Cardiac muscle cell (in vitro differentiated cells and primary cell): ENCODE measurements at regions not wholly inside any gene's neighbourhood (a gene's known extent, or its start where the extent isn't known, plus 50 kb on each side); places are given as distances from the start of the nearest gene placed in this dataset.

Source experiments
- DNase-seq, 2 donors: peaks; one replicate each; pipeline versions ENCODE4 v3.0.0 to v3.0.0-alpha.2; 2010 to 2017; ENCODE audit warnings: low read depth in 1 of 2, low spot score in 1 of 2
- H3K27ac ChIP-seq: fragments of 200-600 bp; sonication (generic); 2 replicates; pipeline ENCODE4 v1.5.1; 2016
- H3K27me3 ChIP-seq: fragments of 200-600 bp; sonication (generic); 2 replicates; pipeline ENCODE4 v1.6.0; 2016; ENCODE audit warnings: control low read depth
- H3K36me3 ChIP-seq: fragments of 200-600 bp; sonication (generic); 2 replicates; pipeline ENCODE4 v1.5.1; 2016; ENCODE audit warnings: control low read depth
- H3K4me1 ChIP-seq: fragments of 200-600 bp; sonication (generic); 2 replicates; pipeline ENCODE4 v1.8.1; 2017; ENCODE audit warnings: low read depth, mild to moderate bottlenecking, mixed run types
- H3K4me3 ChIP-seq: fragments of 200-600 bp; sonication (generic); 2 replicates; pipeline ENCODE4 v1.5.1; 2016; ENCODE audit warnings: mild to moderate bottlenecking
- H3K9me3 ChIP-seq: fragments of 200-600 bp; sonication (generic); 2 replicates; pipeline ENCODE4 v1.5.1; 2017; ENCODE audit warnings: low read depth, mild to moderate bottlenecking, control low read depth
- TF ChIP-seq, protein P1 (sequence below): IDR thresholded peaks from 2 replicates; pipeline ENCODE4 v1.5.1; 2012; ENCODE audit warnings: low read depth, mild to moderate bottlenecking, low read length

DNA sequence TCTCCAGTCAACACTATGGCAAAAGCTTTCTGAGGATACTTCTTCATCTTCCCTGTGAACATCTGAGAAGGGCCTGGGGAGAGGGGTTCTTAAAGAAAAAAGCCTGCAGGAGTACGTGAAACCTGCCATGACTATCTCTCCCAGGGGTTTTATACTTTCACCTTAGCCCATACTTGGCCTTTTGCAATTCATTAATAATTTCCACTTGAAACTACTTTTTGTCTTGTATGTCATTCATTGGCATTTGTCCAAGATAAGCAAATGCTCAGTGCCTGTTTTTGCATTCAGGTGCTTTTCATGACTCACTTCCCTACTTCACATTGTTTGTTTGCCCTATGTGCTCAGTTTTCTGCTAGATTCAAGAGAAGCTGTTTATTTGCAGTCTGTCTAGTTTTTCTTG is 580.3 kb upstream of the GJE1 start:
- no peaks in the 10 kb centered on the region for H3K4me1 ChIP-seq
- TF ChIP-seq, protein P1, sequence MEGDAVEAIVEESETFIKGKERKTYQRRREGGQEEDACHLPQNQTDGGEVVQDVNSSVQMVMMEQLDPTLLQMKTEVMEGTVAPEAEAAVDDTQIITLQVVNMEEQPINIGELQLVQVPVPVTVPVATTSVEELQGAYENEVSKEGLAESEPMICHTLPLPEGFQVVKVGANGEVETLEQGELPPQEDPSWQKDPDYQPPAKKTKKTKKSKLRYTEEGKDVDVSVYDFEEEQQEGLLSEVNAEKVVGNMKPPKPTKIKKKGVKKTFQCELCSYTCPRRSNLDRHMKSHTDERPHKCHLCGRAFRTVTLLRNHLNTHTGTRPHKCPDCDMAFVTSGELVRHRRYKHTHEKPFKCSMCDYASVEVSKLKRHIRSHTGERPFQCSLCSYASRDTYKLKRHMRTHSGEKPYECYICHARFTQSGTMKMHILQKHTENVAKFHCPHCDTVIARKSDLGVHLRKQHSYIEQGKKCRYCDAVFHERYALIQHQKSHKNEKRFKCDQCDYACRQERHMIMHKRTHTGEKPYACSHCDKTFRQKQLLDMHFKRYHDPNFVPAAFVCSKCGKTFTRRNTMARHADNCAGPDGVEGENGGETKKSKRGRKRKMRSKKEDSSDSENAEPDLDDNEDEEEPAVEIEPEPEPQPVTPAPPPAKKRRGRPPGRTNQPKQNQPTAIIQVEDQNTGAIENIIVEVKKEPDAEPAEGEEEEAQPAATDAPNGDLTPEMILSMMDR, result no peak
- no peak overlapping the region for H3K4me3 ChIP-seq
- no peaks in the 10 kb centered on the region for H3K36me3 ChIP-seq
- H3K27me3 ChIP-seq, result no peaks in the 10 kb centered on the region
- H3K27ac ChIP-seq, result no peak overlapping the region
- no peaks in the 10 kb centered on the region for H3K9me3 ChIP-seq
- peak in 1 of 2 donors; percentile 74 for DNase-seq

DNA sequence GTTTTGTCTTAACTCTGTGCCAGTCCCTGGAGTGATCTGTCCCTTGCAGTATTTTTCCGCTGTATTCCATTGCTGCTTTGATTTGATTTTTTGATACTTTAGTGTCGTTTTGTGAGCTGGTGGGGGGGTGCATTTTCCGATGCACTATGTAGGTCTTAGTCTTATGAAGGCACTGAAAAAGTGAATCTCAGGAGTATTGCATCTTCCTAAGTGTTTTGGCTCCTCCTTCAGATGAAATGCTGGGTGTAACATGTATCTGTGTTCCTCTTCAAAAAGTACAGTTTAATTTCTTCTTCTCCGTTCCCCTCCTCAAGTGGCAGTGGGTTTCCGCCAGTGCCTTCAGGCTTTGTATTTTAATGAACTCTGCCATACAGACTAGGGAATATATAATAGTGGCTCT is 580.7 kb upstream of the GJE1 start:
- H3K27me3 ChIP-seq, result no peaks in the 10 kb centered on the region
- no peaks in the 10 kb centered on the region for H3K36me3 ChIP-seq
- no peaks in the 10 kb centered on the region for H3K4me1 ChIP-seq
- no peaks in the 10 kb centered on the region for H3K9me3 ChIP-seq
- no peak overlapping the region for H3K27ac ChIP-seq
- TF ChIP-seq, protein P1, result no peak
- DNase-seq, result no peak
- no peak overlapping the region for H3K4me3 ChIP-seq

DNA sequence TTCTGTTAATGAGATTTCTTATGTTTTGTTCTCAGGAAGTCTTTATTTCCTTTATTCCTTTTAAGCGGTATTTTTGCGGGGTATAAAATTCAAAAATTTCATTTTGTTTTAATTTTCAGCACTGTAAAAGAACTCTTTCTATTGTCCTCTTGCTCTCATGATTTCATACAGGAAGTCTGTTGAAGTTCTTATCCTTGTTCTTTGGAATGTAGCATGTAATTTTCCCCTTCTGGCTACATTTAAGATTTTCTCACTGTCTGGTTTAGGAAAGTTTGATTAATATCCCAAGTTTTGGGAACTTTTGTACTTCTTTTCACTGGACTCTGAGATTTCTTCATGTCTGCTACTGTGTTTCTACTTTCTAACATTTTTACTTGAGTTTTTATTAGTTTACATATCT is 581.4 kb upstream of the GJE1 start:
- Histone ChIP-seq H3K4me3 (no peak overlapping the region), H3K4me1 (no peaks in the 10 kb centered on the region), H3K9me3 (no peaks in the 10 kb centered on the region), H3K27me3 (no peaks in the 10 kb centered on the region), H3K27ac (no peak overlapping the region), H3K36me3 (no peaks in the 10 kb centered on the region)
- DNase-seq, result no peak
- TF ChIP-seq, protein P1, result no peak

DNA sequence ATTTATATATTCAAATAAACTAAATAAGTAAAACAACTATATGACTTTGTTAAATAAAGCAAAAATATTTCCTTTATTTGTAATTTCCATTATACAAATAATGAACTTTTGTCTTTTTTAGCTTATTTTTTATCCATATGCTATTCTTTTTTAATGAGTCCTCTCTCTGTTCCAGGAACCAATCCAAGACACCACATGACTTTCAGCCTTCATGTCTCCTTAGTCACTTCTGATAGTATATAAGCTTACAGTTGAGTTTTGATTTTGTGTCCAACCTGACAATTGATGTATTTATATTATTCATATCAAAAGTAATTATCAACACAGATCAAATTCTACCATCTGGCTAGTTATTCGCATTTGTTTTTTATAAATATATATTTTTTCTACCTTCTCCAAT is 582.3 kb upstream of the GJE1 start:
- TF ChIP-seq, protein P1, result no peak
- no peak for DNase-seq

DNA sequence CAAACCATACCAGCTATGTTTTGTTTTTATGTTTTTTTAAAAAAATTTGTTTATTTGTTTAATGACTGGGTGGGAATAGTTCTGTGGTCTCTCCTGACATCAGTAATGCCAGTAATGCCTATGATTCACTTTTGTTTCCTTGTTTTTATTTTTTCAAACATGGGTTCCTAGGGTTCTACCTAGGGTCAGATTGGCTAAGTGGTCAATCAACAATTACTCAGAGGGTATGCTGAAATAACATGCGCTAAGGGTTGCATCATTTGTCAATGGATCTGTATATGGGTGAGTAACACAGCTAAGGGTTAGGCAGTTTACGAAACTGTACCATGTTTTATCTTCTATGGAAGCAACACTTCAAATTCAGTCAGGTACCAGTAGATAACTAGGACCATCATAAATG is 583.8 kb upstream of the GJE1 start:
- no peaks in the 10 kb centered on the region for H3K4me1 ChIP-seq
- TF ChIP-seq, protein P1, result no peak
- H3K4me3 ChIP-seq, result no peak overlapping the region
- H3K36me3 ChIP-seq, result no peaks in the 10 kb centered on the region
- H3K9me3 ChIP-seq, result no peaks in the 10 kb centered on the region
- no peaks in the 10 kb centered on the region for H3K27me3 ChIP-seq
- peak in 1 of 2 donors; percentile 21 for DNase-seq
- H3K27ac ChIP-seq, result no peak overlapping the region

More for the DNA sequence above, 582.3 kb upstream of the GJE1 start:
- H3K27ac ChIP-seq, result no peak overlapping the region
- H3K9me3 ChIP-seq, result no peaks in the 10 kb centered on the region
- H3K4me3 ChIP-seq, result no peak overlapping the region
- no peaks in the 10 kb centered on the region for H3K27me3 ChIP-seq
- H3K4me1 ChIP-seq, result no peaks in the 10 kb centered on the region
- no peaks in the 10 kb centered on the region for H3K36me3 ChIP-seq
